NCI-H1417 treated with DMSO at 0.1 percent for 48 hours (cell line): ENCODE measurements at regions not wholly inside any gene's neighbourhood (a gene's known extent, or its start where the extent isn't known, plus 50 kb on each side); places are given as distances from the start of the nearest gene placed in this dataset.

Experiments
- DNase-seq: peaks from one replicate; lab custom pipeline; 2025; lab: John Stamatoyannopoulos, UW

- no peak for DNase-seq
Observed at GRCh38 chr7:112594397-112594796, 113.6 kb downstream of the LSMEM1 start.

GRCh38 chr7:112596260-112596659, 115.5 kb downstream of the LSMEM1 start:
- DNase-seq, result no peak

GRCh38 chr7:112596981-112597380, 116.2 kb downstream of the LSMEM1 start:
- no peak for DNase-seq

GRCh38 chr7:112603673-112604072, 122.9 kb downstream of the LSMEM1 start:
- no peak for DNase-seq

- DNase-seq, result no peak
Observed at GRCh38 chr7:112610636-112611035, 129.8 kb downstream of the LSMEM1 start.

GRCh38 chr7:112615701-112616100, 134.9 kb downstream of the LSMEM1 start:
- DNase-seq, result no peak

GRCh38 chr7:112616295-112616694, 135.5 kb downstream of the LSMEM1 start:
- DNase-seq, result no peak

- no peak for DNase-seq
Observed at GRCh38 chr7:112619343-112619742, 138.6 kb downstream of the LSMEM1 start.

GRCh38 chr7:112622159-112622715, 141.4 kb downstream of the LSMEM1 start:
- no peak for DNase-seq

GRCh38 chr7:112624416-112624815, 143.6 kb downstream of the LSMEM1 start:
- DNase-seq, result no peak

- no peak for DNase-seq
Observed at GRCh38 chr7:112630565-112630964, 149.8 kb downstream of the LSMEM1 start.

GRCh38 chr7:112634107-112634506, 153.3 kb downstream of the LSMEM1 start:
- no peak for DNase-seq

GRCh38 chr7:112635742-112636141, 154.5 kb downstream of the TMEM168 start:
- no peak for DNase-seq

GRCh38 chr7:112638675-112639400, 151.4 kb downstream of the TMEM168 start:
- DNase-seq, result no peak

GRCh38 chr7:112640685-112641084, 149.5 kb downstream of the TMEM168 start:
- no peak for DNase-seq

- DNase-seq, result no peak
Observed at GRCh38 chr7:112646783-112647182, 143.4 kb downstream of the TMEM168 start.

- DNase-seq, result no peak
Observed at GRCh38 chr7:112648781-112649180, 141.4 kb downstream of the TMEM168 start.

- no peak for DNase-seq
Observed at GRCh38 chr7:112649560-112649959, 140.6 kb downstream of the TMEM168 start.

GRCh38 chr7:112654322-112655216, 135.6 kb downstream of the TMEM168 start:
- no peak for DNase-seq

GRCh38 chr7:112665709-112666108, 124.5 kb downstream of the TMEM168 start:
- DNase-seq, result no peak

- DNase-seq, result no peak
Observed at GRCh38 chr7:112668561-112668960, 121.6 kb downstream of the TMEM168 start.

- DNase-seq, result no peak
Observed at GRCh38 chr7:112669306-112669705, 120.9 kb downstream of the TMEM168 start.

- no peak for DNase-seq
Observed at GRCh38 chr7:112670193-112670592, 120.0 kb downstream of the TMEM168 start.
